Activated CD8-positive, alpha-beta T cell treated with anti-CD3 and anti-CD28 coated beads for 36 hours (primary cell): ENCODE measurements at regions not wholly inside any gene's neighbourhood (a gene's known extent, or its start where the extent isn't known, plus 50 kb on each side); places are given as distances from the start of the nearest gene placed in this dataset.

Experiments used
- ATAC-seq: fragments of 200-7000 bp; cut with Tn5 transposase; one replicate; pipeline ENCODE4 v1.10.0; 2021; ENCODE audit warnings: mild to moderate bottlenecking, moderate library complexity
- CTCF ChIA-PET: fragments of 350-600 bp; sonication (Branson Sonifier 250); formaldehyde crosslinking; loops from one replicate; lab custom pipeline; 2021; ENCODE audit warnings: antibody characterized with exemption; lab: Charles Lee
- POLR2A ChIA-PET: fragments of 350-600 bp; sonication (Branson Sonifier 250); formaldehyde crosslinking; loops from one replicate; lab custom pipeline; 2021; ENCODE audit warnings: antibody characterized with exemption; lab: Charles Lee
- DNase-seq: peaks from one replicate; pipeline ENCODE4 v3.0.0-alpha.2; 2020
- H3K27ac Mint-ChIP-seq: one replicate; pipeline ENCODE4 v1.8.0; 2021; ENCODE audit warnings: mild to moderate bottlenecking, mixed read lengths
- H3K27me3 Mint-ChIP-seq: one replicate; pipeline ENCODE4 v1.8.0; 2021; ENCODE audit warnings: mixed read lengths
- H3K36me3 Mint-ChIP-seq: one replicate; pipeline ENCODE4 v1.8.0; 2021; ENCODE audit warnings: low read depth, mixed read lengths
- H3K4me1 Mint-ChIP-seq: one replicate; pipeline ENCODE4 v1.8.0; 2021; ENCODE audit warnings: low read depth, mixed read lengths
- H3K4me3 Mint-ChIP-seq: one replicate; pipeline ENCODE4 v1.8.0; 2021; ENCODE audit warnings: mild to moderate bottlenecking, moderate library complexity, mixed read lengths
- H3K9me3 Mint-ChIP-seq: one replicate; pipeline ENCODE4 v1.8.0; 2021; ENCODE audit warnings: mixed read lengths
- intact Hi-C: fragments of 100-400 bp; cut with micrococcal nuclease; formaldehyde crosslinking; loops from one replicate; pipeline ENCODE4 v1.10.0; 2022
- TF ChIP-seq, protein P1 (sequence below): fragments of 200-600 bp; IDR thresholded peaks from one replicate; pipeline ENCODE4 v1.8.0; 2022; ENCODE audit warnings: antibody characterized with exemption, mild to moderate bottlenecking

DNA sequence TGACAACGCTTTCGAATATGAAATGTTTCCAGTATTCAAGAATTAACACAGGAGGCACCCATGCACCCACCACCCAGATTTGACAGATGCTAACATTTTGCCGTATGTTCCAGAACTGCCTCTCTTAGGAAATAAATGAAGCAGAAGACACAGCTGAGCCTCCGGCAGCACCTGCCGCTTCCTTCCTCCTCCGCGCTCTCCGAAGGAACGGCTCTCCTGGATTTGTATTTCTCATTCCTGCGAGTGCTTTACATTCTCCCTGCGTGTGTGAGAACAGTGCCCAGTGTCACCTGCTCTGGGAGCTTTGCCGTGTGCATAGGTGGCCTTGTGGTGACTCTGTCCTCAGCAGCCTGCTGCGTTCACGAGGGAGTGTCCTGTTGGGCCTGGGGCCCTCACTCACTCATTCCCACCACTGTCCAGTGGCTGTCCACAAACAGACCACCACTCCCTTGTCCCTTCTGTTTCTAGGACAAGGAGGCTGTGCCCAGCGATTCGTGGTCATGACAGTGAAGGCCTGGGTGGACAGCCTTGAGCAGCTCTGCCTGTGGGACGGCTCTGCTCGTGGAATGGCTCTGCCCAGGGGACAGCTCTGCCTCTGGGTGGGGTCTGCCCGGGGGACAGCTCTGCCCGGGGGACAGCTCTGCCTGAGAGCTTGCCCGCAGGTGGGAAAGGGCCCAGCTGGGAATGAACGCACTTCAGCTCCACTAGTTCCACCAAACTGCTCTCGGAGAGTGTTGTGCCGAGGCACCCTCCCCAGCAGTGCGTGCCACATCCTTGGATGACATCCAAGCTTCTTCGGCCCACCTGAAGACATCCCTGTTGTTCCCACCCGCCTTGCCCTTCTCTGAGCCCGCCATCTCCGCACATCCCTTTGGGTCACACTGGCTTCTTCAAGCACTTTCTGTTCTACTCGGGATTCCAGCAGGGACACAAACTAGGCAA, 170.5 kb upstream of the PPP1R26 start:
- H3K9me3 Mint-ChIP-seq = peaks cover 8% of the 10 kb centered on the region
- ATAC-seq (no peak), DNase-seq (no peak)
- no peak overlapping the region for H3K4me3 Mint-ChIP-seq
- peaks cover 12% of the 10 kb centered on the region for H3K27me3 Mint-ChIP-seq
- H3K36me3 Mint-ChIP-seq = no peaks in the 10 kb centered on the region
- no peaks in the 10 kb centered on the region for H3K4me1 Mint-ChIP-seq
- TF ChIP-seq, protein P1, sequence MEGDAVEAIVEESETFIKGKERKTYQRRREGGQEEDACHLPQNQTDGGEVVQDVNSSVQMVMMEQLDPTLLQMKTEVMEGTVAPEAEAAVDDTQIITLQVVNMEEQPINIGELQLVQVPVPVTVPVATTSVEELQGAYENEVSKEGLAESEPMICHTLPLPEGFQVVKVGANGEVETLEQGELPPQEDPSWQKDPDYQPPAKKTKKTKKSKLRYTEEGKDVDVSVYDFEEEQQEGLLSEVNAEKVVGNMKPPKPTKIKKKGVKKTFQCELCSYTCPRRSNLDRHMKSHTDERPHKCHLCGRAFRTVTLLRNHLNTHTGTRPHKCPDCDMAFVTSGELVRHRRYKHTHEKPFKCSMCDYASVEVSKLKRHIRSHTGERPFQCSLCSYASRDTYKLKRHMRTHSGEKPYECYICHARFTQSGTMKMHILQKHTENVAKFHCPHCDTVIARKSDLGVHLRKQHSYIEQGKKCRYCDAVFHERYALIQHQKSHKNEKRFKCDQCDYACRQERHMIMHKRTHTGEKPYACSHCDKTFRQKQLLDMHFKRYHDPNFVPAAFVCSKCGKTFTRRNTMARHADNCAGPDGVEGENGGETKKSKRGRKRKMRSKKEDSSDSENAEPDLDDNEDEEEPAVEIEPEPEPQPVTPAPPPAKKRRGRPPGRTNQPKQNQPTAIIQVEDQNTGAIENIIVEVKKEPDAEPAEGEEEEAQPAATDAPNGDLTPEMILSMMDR = no peak
- ChIA-PET CTCF (no interaction called here), POLR2A (no interaction called here)
- no peak overlapping the region for H3K27ac Mint-ChIP-seq
- intact Hi-C loops = no loop called here

GRCh38 chr9:135309763-135310125, 169.8 kb upstream of the PPP1R26 start:
- intact Hi-C loops = no loop called here
- Mint-ChIP-seq H3K27me3 (peaks cover 13% of the 10 kb centered on the region), H3K4me3 (no peak overlapping the region), H3K27ac (no peak overlapping the region), H3K9me3 (peaks cover 8% of the 10 kb centered on the region), H3K4me1 (no peaks in the 10 kb centered on the region), H3K36me3 (no peaks in the 10 kb centered on the region)
- ChIA-PET POLR2A (no interaction called here), CTCF (no interaction called here)
- ATAC-seq (no peak), DNase-seq (no peak)
- TF ChIP-seq, protein P1 = no peak

GRCh38 chr9:135310134-135310533, 169.4 kb upstream of the PPP1R26 start:
- ChIA-PET POLR2A (no interaction called here), CTCF (no interaction called here)
- TF ChIP-seq, protein P1 = no peak
- intact Hi-C loops = no loop called here
- Mint-ChIP-seq H3K27ac (no peak overlapping the region), H3K9me3 (peaks cover 8% of the 10 kb centered on the region), H3K27me3 (peaks cover 13% of the 10 kb centered on the region), H3K36me3 (no peaks in the 10 kb centered on the region), H3K4me1 (no peaks in the 10 kb centered on the region), H3K4me3 (no peak overlapping the region)
- ATAC-seq (no peak), DNase-seq (no peak)

DNA sequence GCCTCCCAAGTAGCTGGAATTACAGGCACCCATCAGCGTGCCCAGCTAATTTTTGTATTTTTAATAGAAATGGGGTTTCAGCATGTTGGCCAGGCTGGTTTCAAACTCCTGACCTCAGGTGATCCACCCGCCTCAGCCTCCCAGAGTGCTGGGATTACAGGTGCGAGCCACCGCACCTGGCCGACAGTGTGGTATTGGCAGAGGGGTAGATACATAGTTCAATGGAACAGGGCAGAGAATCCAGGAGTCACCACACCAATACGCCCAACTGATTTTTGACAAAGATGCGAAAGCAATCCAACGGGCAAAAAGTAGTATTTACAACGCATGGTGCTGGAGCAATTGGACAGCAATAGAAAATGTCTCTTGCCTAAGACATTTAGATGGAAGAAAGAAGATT, 164.0 kb upstream of the PPP1R26 start:
- no peaks in the 10 kb centered on the region for H3K36me3 Mint-ChIP-seq
- CTCF ChIA-PET = no interaction called here
- TF ChIP-seq, protein P1 = no peak
- H3K9me3 Mint-ChIP-seq = peaks cover 8% of the 10 kb centered on the region
- ATAC-seq (no peak), DNase-seq (no peak)
- peaks cover 4% of the 10 kb centered on the region for H3K27me3 Mint-ChIP-seq
- H3K4me3 Mint-ChIP-seq = no peak overlapping the region
- intact Hi-C loops = no loop called here
- no peaks in the 10 kb centered on the region for H3K4me1 Mint-ChIP-seq
- POLR2A ChIA-PET = interaction anchor here (0.6 kb wide), 1 partner anchor 1291 kb away, joined by 3 read pairs; no protein-coding TSS in a partner anchor
- no peak overlapping the region for H3K27ac Mint-ChIP-seq

GRCh38 chr9:135320331-135320730, 159.3 kb upstream of the PPP1R26 start:
- CTCF ChIA-PET = no interaction called here
- Mint-ChIP-seq H3K9me3 (no peaks in the 10 kb centered on the region), H3K4me3 (no peak overlapping the region), H3K27ac (no peak overlapping the region), H3K36me3 (no peaks in the 10 kb centered on the region), H3K27me3 (no peaks in the 10 kb centered on the region), H3K4me1 (no peaks in the 10 kb centered on the region)
- TF ChIP-seq, protein P1 = no peak
- ATAC-seq = no peak
- no peak for DNase-seq
- intact Hi-C loops = no loop called here
- POLR2A ChIA-PET = no interaction called here
